Spleen (tissue), 11 donors: ENCODE measurements at regions not wholly inside any gene's neighbourhood (a gene's known extent, or its start where the extent isn't known, plus 50 kb on each side); places are given as distances from the start of the nearest gene placed in this dataset.

ENCODE experiments used
- DNase-seq: peaks from one replicate; pipeline ENCODE4 v3.0.0-alpha.2; 2020
- H3K27ac ChIP-seq, 8 donors: fragments of 200-600 bp; sonication (generic) in 7 of 8; 1 replicate in 4 of 8; 2 replicates in 4 of 8; pipeline versions ENCODE4 v1.5.0 to v1.8.0; 2016 to 2021; ENCODE audit warnings: inconsistent platforms in 4 of 8, mild to moderate bottlenecking in 4 of 8, moderate library complexity in 1 of 8
- H3K27me3 ChIP-seq, 7 donors: fragments of 200-600 bp; sonication (generic) in 6 of 7; replicated peaks in 1 of 7; 1 replicate in 4 of 7; 2 replicates in 3 of 7; pipeline versions ENCODE4 v1.5.0 to v1.8.0; 2016 to 2021; ENCODE audit warnings: inconsistent platforms in 3 of 7, mild to moderate bottlenecking in 1 of 7
- H3K36me3 ChIP-seq, 6 donors: fragments of 200-600 bp; sonication (generic) in 5 of 6; 1 replicate in 4 of 6; 2 replicates in 2 of 6; pipeline versions ENCODE4 v1.5.0 to v1.8.0; 2016 to 2021; ENCODE audit warnings: inconsistent platforms in 2 of 6
- H3K4me1 ChIP-seq, 6 donors: fragments of 200-600 bp; sonication (generic) in 5 of 6; 1 replicate in 3 of 6; 2 replicates in 3 of 6; pipeline versions ENCODE4 v1.5.0 to v1.8.0; 2016 to 2021; ENCODE audit warnings: inconsistent platforms in 3 of 6
- H3K4me3 ChIP-seq, 8 donors: fragments of 200-600 bp; sonication (generic) in 7 of 8; 1 replicate in 4 of 8; 2 replicates in 4 of 8; pipeline versions ENCODE4 v1.5.0 to v1.8.0; 2016 to 2021; ENCODE audit warnings: inconsistent platforms in 4 of 8, mild to moderate bottlenecking in 4 of 8, moderate library complexity in 2 of 8
- H3K9me3 ChIP-seq, 8 donors: fragments of 200-600 bp; sonication (generic) in 7 of 8; 1 replicate in 4 of 8; 2 replicates in 4 of 8; pipeline versions ENCODE4 v1.5.0 to v1.8.0; 2016 to 2021; ENCODE audit warnings: inconsistent platforms in 4 of 8
- CTCF ChIP-seq, 11 experiments: fragments of 200-600 bp in 7 of 11; fragments of 450-650 bp in 4 of 11; sonication (generic) in 4 of 11; IDR thresholded peaks in 8 of 11; conservative IDR thresholded peaks in 3 of 11; 1 replicate in 7 of 11; 2 replicates in 4 of 11; pipeline versions ENCODE4 v1.4.0 to v1.8.0; 2016 to 2021; ENCODE audit warnings: antibody characterized with exemption in 11 of 11, inconsistent platforms in 4 of 11, mild to moderate bottlenecking in 1 of 11
- POLR2A ChIP-seq, 3 donors: fragments of 450-650 bp; IDR thresholded peaks; one replicate each; pipeline ENCODE4 v1.5.1; 2017; ENCODE audit warnings: antibody characterized with exemption in 3 of 3, mild to moderate bottlenecking in 1 of 3
- POLR2AphosphoS5 ChIP-seq, 3 donors: sonication (generic); formaldehyde crosslinking; IDR thresholded peaks; one replicate each; pipeline ENCODE4 v1.5.1; 2017; ENCODE audit warnings: antibody characterized with exemption in 3 of 3
- WGBS, 5 donors: extraction: QIAGEN DNeasy Blood & Tissue Kit in 3 of 5; methylation state at CpG; one replicate each; pipeline versions ENCODE4 v1.1.5 to v1.1.7; 2013 to 2018; 5-methylcytosine and 5-hydroxymethylcytosine counted together
- intact Hi-C: fragments of 100-400 bp; cut with DNase I; formaldehyde crosslinking; loops from one replicate; pipeline ENCODE4 v1.15.0; 2023; ENCODE audit warnings: low total_unique reads
- donor health status: healthy with polysubstance abuse.
- donor health status: DM: no; HTN: no; CAD: no; lungs with moderate emphysema.
- donor health status: DM: no; HTN: no; CAD: no.
- donor health status: Bipolar disorder and iron deficiency.
- donor health status: healthy.
- donor health status: DM: no; HTN: no; CAD: no.
- donor health status: DM: yes; HTN: yes; CAD: no.

GRCh38 chr3:59549962-59550361 lies 500.1 kb upstream of the CFAP20DC start:
- Histone ChIP-seq H3K9me3 (no peaks in the 10 kb centered on the region), H3K27ac (no peak overlapping the region), H3K4me3 (no peak overlapping the region), H3K27me3 (no peaks in the 10 kb centered on the region), H3K36me3 (no peaks in the 10 kb centered on the region), H3K4me1 (no peaks in the 10 kb centered on the region)
- no peak for DNase-seq
- TF ChIP-seq POLR2AphosphoS5 (IDR thresholded peaks at IDR 0.05) (no peak), CTCF (IDR thresholded peaks at IDR 0.05 in 8 of 11, conservative IDR thresholded peaks at IDR 0.05 in 3 of 11) (no peak), POLR2A (IDR thresholded peaks at IDR 0.05) (no peak)
- intact Hi-C loops = no loop called here
- WGBS, 5 donors = 42 to 83% (median 77%) methylated on average over 1 of the region's 1 CpG

GRCh38 chr3:59547874-59548273 lies 498.0 kb upstream of the CFAP20DC start:
- intact Hi-C loops = no loop called here
- H3K36me3 ChIP-seq = no peaks in the 10 kb centered on the region
- no peaks in the 10 kb centered on the region for H3K9me3 ChIP-seq
- 84 to 97% (median 87%) methylated on average over 3 of the region's 3 CpGs for WGBS, 5 donors
- H3K4me1 ChIP-seq = no peaks in the 10 kb centered on the region
- no peak for DNase-seq
- no peaks in the 10 kb centered on the region for H3K27me3 ChIP-seq
- H3K27ac ChIP-seq = no peak overlapping the region
- TF ChIP-seq POLR2A (IDR thresholded peaks at IDR 0.05) = no peak
- no peak for TF ChIP-seq CTCF (IDR thresholded peaks at IDR 0.05 in 8 of 11, conservative IDR thresholded peaks at IDR 0.05 in 3 of 11)
- no peak for TF ChIP-seq POLR2AphosphoS5 (IDR thresholded peaks at IDR 0.05)
- no peak overlapping the region for H3K4me3 ChIP-seq

- Histone ChIP-seq H3K4me1 (no peaks in the 10 kb centered on the region), H3K9me3 (no peaks in the 10 kb centered on the region), H3K36me3 (no peaks in the 10 kb centered on the region), H3K27ac (no peak overlapping the region), H3K4me3 (no peak overlapping the region), H3K27me3 (no peaks in the 10 kb centered on the region)
- 80 to 98% (median 90%) methylated on average over 1 of the region's 1 CpG for WGBS, 5 donors
- intact Hi-C loops = no loop called here
- TF ChIP-seq POLR2A (IDR thresholded peaks at IDR 0.05) (no peak), POLR2AphosphoS5 (IDR thresholded peaks at IDR 0.05) (no peak), CTCF (IDR thresholded peaks at IDR 0.05 in 8 of 11, conservative IDR thresholded peaks at IDR 0.05 in 3 of 11) (no peak)
- DNase-seq = no peak
These were observed 496.7 kb upstream of the CFAP20DC start for GRCh38 chr3:59546522-59546921.

- no peaks in the 10 kb centered on the region for H3K27me3 ChIP-seq
- DNase-seq = no peak
- no peak overlapping the region for H3K27ac ChIP-seq
- no peak overlapping the region for H3K4me3 ChIP-seq
- H3K9me3 ChIP-seq = no peaks in the 10 kb centered on the region
- no peaks in the 10 kb centered on the region for H3K36me3 ChIP-seq
- WGBS, 5 donors = 61 to 67% (median 65%) methylated on average over 1 of the region's 1 CpG
- TF ChIP-seq POLR2AphosphoS5 (IDR thresholded peaks at IDR 0.05) (no peak), POLR2A (IDR thresholded peaks at IDR 0.05) (no peak), CTCF (IDR thresholded peaks at IDR 0.05 in 8 of 11, conservative IDR thresholded peaks at IDR 0.05 in 3 of 11) (no peak)
- intact Hi-C loops = no loop called here
- H3K4me1 ChIP-seq = no peaks in the 10 kb centered on the region
These were observed 495.5 kb upstream of the CFAP20DC start for GRCh38 chr3:59545374-59545773.
